ENCODE measurements at regions not wholly inside any gene's neighbourhood (a gene's known extent, or its start where the extent isn't known, plus 50 kb on each side); places are given as distances from the start of the nearest gene placed in this dataset.

DNA sequence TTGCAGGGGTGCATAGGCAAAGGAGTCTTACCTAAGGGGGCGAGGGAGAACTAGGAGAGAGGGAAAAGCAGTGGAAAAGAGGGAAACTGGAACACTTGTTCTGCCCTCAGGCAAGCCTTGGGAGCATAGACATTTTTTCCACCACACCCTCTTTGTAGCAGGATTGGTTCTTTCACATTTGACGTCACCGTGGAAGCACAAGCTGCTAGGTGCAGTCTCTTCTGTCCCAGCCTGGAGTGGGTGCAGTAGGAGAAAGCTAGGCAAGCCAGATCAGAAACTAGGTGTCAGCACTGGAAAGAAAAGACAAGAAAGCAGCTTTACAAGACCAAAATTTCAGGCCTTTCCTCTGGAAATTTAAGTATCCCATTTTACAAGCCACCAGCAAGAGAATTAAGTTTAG lies 440.4 kb downstream of the EFNA5 start:
- H3K4me3 ChIP-seq (ENCODE audit: low read length): no peak overlapping the region
- no peaks in the 10 kb centered on the region for H3K4me1 ChIP-seq (ENCODE audit: low read length)
- H3K79me2 ChIP-seq (ENCODE audit: low read length): no peaks in the 10 kb centered on the region
- no peak overlapping the region for H3K4me2 ChIP-seq (ENCODE audit: low read length)
- H3K36me3 ChIP-seq (replicated peaks; ENCODE audit: low read depth, low read length): no peaks in the 10 kb centered on the region
- H3K9ac ChIP-seq (ENCODE audit: low read length): no peak overlapping the region
- no peak overlapping the region for H2AFZ ChIP-seq (ENCODE audit: low read depth, low read length)
- TF ChIP-seq, protein P1, sequence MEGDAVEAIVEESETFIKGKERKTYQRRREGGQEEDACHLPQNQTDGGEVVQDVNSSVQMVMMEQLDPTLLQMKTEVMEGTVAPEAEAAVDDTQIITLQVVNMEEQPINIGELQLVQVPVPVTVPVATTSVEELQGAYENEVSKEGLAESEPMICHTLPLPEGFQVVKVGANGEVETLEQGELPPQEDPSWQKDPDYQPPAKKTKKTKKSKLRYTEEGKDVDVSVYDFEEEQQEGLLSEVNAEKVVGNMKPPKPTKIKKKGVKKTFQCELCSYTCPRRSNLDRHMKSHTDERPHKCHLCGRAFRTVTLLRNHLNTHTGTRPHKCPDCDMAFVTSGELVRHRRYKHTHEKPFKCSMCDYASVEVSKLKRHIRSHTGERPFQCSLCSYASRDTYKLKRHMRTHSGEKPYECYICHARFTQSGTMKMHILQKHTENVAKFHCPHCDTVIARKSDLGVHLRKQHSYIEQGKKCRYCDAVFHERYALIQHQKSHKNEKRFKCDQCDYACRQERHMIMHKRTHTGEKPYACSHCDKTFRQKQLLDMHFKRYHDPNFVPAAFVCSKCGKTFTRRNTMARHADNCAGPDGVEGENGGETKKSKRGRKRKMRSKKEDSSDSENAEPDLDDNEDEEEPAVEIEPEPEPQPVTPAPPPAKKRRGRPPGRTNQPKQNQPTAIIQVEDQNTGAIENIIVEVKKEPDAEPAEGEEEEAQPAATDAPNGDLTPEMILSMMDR (IDR thresholded peaks at IDR 0.05; ENCODE audit: low read depth, low read length): no peak
- TF ChIP-seq EZH2phosphoT487 (IDR thresholded peaks at IDR 0.05; ENCODE audit: low read depth): no peak
- H4K20me1 ChIP-seq (ENCODE audit: insufficient read depth, low read length): no peaks in the 10 kb centered on the region
- no peaks in the 10 kb centered on the region for H3K27me3 ChIP-seq (ENCODE audit: low read depth, low read length)
- H3K9me3 ChIP-seq (ENCODE audit: insufficient read depth, low read length): no peaks in the 10 kb centered on the region
- no peak overlapping the region for H3K27ac ChIP-seq (ENCODE audit: low read length)

DNA sequence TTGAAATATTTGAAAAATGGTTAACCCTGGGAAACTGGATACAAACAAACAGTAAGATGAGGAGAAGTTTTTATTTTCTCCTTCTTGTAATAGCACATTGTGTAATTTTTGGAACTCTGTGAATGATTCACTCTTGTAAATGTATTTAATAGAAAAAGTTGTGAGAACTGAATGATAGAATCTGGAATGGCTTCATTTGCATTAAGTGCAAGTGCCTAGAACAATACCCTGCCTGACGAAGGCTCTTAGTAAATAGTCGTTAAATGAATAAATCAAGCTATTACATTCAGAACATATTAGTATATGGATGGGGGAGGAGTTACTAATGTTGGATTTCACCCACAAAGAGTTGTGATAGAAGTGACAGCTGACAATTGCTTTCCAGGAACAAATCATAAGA lies 442.5 kb downstream of the EFNA5 start:
- Histone ChIP-seq H4K20me1 (ENCODE audit: insufficient read depth, low read length) (no peaks in the 10 kb centered on the region), H3K79me2 (ENCODE audit: low read length) (no peaks in the 10 kb centered on the region), H3K36me3 (replicated peaks; ENCODE audit: low read depth, low read length) (no peaks in the 10 kb centered on the region), H3K27ac (ENCODE audit: low read length) (no peak overlapping the region), H3K9ac (ENCODE audit: low read length) (no peak overlapping the region), H3K27me3 (ENCODE audit: low read depth, low read length) (no peaks in the 10 kb centered on the region), H2AFZ (ENCODE audit: low read depth, low read length) (no peak overlapping the region), H3K9me3 (ENCODE audit: insufficient read depth, low read length) (no peaks in the 10 kb centered on the region), H3K4me1 (ENCODE audit: low read length) (no peaks in the 10 kb centered on the region), H3K4me2 (ENCODE audit: low read length) (no peak overlapping the region), H3K4me3 (ENCODE audit: low read length) (no peak overlapping the region)
- no peak for TF ChIP-seq EZH2phosphoT487 (IDR thresholded peaks at IDR 0.05; ENCODE audit: low read depth)
- TF ChIP-seq, protein P1 (IDR thresholded peaks at IDR 0.05; ENCODE audit: low read depth, low read length): no peak

DNA sequence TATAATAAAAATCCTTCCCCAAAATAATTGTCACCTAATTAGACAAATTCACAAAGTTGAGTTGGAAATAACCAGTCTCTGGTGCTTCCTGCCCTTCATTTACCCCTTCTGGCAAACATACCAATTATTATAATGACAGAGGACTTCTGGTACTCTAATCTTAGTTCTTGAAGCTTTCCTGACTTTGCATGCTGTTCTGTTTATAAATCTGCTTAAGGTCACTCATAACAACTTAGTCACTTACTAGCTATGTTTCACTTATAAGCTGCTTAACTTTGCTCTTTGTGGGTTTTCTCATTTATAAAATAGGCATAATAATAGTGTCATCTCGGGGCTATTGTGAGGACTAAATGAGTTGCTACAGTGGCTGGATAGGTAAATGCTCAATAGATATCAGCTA lies 446.5 kb downstream of the EFNA5 start:
- Histone ChIP-seq H3K27ac (ENCODE audit: low read length) (no peak overlapping the region), H3K9ac (ENCODE audit: low read length) (no peak overlapping the region), H3K36me3 (replicated peaks; ENCODE audit: low read depth, low read length) (no peaks in the 10 kb centered on the region), H2AFZ (ENCODE audit: low read depth, low read length) (no peak overlapping the region), H3K4me2 (ENCODE audit: low read length) (no peak overlapping the region), H3K4me1 (ENCODE audit: low read length) (no peaks in the 10 kb centered on the region), H3K79me2 (ENCODE audit: low read length) (no peaks in the 10 kb centered on the region), H3K27me3 (ENCODE audit: low read depth, low read length) (no peaks in the 10 kb centered on the region), H4K20me1 (ENCODE audit: insufficient read depth, low read length) (no peaks in the 10 kb centered on the region), H3K4me3 (ENCODE audit: low read length) (no peak overlapping the region), H3K9me3 (ENCODE audit: insufficient read depth, low read length) (no peaks in the 10 kb centered on the region)
- no peak for TF ChIP-seq EZH2phosphoT487 (IDR thresholded peaks at IDR 0.05; ENCODE audit: low read depth)
- TF ChIP-seq, protein P1 (IDR thresholded peaks at IDR 0.05; ENCODE audit: low read depth, low read length): no peak

DNA sequence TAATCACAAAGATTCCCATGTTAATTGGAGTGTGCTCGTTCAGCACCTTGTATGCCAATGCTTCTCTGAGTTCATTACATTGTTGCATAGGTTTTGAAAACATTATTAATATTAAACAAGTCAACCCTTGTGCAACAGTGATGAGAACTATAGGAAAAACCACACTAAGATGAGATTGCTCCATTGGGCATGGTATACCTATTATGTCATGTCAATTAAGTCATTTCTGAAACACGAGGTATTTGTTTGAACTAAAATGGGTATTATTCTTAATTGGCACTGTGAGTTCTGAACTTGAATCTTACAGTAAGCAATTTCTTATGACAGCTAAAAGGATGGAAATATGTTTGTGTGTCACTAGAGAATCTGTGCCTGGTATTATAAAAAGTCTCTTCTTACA lies 447.7 kb downstream of the EFNA5 start:
- no peaks in the 10 kb centered on the region for H3K36me3 ChIP-seq (replicated peaks; ENCODE audit: low read depth, low read length)
- no peak overlapping the region for H3K27ac ChIP-seq (ENCODE audit: low read length)
- H3K4me1 ChIP-seq (ENCODE audit: low read length): no peaks in the 10 kb centered on the region
- no peaks in the 10 kb centered on the region for H4K20me1 ChIP-seq (ENCODE audit: insufficient read depth, low read length)
- no peak overlapping the region for H2AFZ ChIP-seq (ENCODE audit: low read depth, low read length)
- H3K9ac ChIP-seq (ENCODE audit: low read length): no peak overlapping the region
- TF ChIP-seq EZH2phosphoT487 (IDR thresholded peaks at IDR 0.05; ENCODE audit: low read depth): no peak
- TF ChIP-seq, protein P1 (IDR thresholded peaks at IDR 0.05; ENCODE audit: low read depth, low read length): no peak
- no peak overlapping the region for H3K4me3 ChIP-seq (ENCODE audit: low read length)
- H3K9me3 ChIP-seq (ENCODE audit: insufficient read depth, low read length): no peaks in the 10 kb centered on the region
- no peak overlapping the region for H3K4me2 ChIP-seq (ENCODE audit: low read length)
- no peaks in the 10 kb centered on the region for H3K27me3 ChIP-seq (ENCODE audit: low read depth, low read length)
- H3K79me2 ChIP-seq (ENCODE audit: low read length): no peaks in the 10 kb centered on the region
